ENCODE measurements at regions not wholly inside any gene's neighbourhood (a gene's known extent, or its start where the extent isn't known, plus 50 kb on each side); places are given as distances from the start of the nearest gene placed in this dataset.

DNA sequence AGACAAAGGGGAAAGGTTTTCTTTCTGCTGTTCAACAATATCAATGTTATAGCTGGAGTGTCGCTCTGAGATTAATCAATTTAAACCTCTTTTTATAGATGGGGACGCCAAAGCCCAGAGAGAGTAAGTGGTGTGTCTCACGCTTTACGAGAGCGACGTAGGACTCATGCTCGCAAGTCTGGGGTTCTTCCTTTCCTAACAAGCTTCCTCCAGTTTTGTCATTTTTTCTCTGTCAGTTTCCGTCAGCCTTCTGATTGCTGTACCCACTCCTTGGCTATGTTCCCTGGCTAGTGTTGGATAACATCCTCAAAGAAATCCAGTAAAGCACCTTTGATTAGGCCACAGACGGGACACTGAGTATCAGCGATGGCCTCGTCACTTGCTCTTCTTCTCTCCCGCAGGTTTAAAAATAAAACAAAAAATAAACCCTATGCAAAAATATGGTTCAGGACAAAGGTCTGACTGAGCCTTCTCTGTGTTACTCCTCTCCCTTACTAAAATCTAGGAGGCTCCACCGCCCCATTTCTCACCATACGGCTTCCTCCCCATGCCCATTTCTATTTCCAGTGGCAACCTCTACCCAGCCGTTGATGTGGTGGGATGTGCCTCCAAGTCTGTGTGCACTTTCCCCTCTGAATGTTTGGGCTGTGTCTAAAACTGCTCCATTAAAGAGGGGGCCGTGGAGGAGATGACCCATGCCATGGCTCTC is 172.7 kb upstream of the PARP11 start:
- DNase-seq, result no peak

DNA sequence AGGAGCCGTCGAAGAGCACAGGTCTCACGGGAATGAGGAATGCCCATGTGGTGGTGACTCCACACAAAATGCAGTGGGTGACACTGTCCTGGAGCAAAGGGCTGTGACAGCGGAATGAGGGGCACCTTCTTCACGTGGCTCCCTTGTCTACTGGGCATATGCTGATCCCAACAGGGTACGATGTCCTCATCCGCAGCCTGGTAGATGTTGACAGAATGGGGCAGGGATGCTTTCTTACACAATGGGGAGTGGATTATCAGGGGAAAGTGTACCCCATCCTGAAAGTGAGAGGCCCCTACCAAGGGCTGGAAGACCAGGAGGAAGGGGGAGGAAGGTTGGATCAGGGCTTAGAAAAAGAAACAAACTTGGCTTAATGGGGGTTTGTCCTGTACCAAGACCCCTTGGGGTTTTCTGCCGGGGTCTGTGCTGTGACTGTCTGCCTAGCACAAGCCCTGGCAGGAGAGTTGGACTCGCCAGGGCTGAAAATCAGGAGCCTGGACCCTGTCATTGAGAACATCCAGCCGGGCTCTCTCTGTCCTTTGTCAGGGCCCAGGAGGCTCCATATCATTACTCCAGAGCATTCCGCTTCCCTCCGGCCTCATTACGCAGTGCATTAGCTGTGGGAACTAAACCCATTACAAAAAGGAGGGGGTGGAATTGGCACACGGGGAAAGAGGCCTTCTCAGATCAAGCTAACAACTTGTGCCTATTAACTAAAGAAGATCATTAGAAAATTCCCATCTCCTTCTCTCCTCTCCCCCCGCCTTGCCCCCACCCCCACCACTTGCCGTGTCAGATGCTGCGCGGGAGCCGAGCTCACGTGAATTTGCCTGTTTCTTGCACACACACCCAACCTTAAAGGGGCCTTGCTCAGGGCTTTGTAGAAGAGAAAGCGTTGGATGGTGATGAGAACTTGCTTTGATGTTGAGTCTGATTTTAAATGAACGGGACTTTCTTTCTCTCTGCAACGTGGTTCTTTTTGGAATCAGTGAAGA is 171.8 kb upstream of the PARP11 start:
- DNase-seq, result no peak

DNA sequence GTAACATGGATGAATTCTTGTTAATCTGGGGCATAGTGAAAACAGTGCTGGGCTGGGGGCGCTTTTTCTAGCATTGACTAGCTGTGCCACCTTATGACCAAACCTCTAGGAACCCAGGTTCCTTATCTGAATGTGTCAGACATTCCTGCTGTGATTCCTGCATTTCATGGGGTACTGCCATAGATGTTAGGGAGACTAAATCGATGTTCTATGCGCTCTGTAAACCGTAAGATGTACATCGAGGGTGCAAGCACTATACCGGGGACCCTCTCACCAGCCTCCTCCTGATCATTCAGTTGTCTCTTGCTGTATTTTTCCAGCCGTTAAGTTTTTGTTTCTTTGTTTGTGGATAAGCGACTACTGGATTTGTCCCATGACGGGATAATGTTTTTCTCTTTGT is 170.9 kb upstream of the PARP11 start:
- no peak for DNase-seq

DNA sequence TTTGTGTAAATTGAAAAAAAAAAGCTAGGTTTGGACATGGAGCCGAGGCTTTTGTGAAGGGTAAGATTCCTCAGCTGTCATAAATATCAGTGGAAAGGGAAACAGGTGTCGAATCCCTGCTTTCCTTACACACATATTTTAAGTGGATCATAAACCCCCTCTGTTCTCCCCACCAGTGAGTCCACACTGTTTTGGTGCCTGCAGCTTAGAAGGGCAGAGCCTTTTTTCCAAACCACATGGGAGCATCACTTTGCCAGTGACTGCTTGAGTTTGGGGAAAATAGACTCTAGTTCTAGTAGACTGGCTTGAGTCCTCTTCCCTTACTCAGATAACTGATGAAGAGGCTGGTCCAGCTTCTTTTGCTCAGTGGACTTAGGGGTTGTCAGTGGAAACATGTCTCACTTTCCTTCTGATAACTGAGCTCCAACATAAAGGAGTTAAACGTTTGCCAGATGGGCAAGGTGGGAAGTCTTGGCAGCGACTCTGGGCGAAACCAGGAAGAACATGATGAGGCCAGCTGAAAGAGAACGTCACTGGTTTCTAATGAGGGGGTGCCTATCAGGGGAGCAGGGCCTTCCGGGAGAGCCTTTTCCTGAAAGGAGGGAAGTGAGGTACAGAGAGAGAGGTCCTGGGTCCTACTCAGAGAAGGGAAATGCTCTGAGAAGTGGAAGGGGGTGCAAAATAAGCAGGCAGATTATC is 168.1 kb upstream of the PARP11 start:
- DNase-seq, result no peak

DNA sequence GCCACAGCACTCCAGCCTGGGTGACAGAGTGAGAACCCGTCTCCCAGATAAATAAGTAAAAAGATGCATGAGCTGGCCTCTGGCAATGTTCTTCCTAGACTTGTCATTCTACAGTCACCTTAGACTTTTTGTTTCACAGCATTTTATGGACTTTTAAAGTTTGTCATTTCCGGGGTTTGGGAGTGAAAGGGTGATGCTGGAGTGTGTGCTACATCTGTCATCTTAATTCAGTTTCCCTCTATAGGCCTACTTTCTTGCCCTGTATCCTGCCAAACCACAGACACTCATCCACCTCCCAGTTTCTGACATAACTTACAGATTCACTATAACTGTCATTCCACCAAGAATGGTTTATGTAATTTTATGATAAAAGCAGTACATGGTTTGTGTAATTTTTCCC is 166.7 kb upstream of the PARP11 start:
- no peak for DNase-seq

DNA sequence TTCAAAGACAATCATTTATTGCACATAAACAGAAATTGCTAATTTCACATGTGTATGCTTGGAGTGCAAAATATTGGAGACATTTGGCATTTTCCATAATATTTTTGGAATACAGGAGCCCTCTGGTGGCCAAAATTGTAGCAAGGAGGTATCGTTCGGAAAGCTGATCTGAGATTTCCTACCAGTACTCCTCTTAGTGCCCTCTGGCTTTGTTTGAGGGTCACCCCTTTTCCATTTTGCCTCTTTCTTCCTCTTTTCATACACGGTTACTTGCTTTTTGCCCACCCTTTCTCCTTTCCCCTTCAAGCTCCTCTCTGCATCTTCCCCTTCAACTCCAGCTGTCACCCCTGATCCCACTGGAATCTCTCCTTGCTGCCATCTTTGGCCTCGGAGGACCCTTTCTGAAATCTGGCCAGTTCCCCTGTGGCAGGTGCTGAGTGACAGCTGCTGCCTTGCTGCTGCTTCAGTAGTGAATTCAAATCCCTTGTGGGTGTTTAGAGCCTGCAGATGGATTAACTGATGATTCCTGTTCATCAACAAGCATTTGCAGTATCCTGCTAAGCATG is 164.6 kb upstream of the PARP11 start:
- no peak for DNase-seq

DNA sequence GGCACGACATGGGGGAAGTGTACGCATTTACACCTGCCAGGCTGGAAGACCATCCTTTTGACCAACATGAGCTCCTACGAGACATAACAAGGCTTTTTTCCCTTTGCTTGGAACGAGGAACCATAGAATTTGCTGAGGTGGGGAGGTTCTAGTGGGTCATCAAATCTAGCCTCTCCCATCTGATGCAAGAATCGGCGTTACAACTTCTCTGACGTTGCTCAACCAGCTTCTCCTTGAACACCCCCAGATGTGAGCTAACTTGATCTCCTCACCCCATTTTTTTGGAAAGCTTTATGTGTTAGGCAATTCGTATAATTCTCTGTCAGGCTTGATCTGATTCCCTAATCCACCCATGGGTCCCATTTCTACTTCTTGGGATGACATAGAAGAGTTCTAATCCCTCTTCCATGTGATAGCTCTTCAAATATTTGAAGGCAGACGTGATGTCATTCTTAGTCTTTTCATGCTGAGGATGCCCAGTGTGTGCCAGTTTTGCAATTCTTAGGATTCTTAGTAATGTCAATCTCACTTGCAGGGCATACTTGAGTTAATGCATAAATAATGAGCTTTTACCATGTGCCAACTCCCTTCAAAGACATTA is 163.6 kb upstream of the PARP11 start:
- no peak for DNase-seq

DNA sequence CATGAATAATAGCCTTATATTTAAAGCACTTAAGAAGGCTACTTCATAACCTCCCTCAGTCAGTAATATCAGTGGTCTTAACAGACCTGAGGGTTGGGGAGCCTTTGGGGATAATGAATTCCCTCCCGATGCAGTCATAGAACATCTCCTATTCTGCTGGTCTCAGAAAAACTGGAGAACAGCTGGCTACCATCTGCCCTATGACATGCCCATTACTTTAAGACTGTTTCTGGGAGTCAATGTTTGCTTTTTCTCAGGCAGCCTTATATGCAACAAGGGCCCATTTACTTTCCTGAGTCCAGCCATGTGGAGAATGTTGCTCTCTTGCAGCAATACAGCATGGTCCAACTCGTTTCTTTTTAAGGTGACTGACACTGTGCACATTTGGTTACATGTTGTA is 161.7 kb upstream of the PARP11 start:
- DNase-seq, result no peak

DNA sequence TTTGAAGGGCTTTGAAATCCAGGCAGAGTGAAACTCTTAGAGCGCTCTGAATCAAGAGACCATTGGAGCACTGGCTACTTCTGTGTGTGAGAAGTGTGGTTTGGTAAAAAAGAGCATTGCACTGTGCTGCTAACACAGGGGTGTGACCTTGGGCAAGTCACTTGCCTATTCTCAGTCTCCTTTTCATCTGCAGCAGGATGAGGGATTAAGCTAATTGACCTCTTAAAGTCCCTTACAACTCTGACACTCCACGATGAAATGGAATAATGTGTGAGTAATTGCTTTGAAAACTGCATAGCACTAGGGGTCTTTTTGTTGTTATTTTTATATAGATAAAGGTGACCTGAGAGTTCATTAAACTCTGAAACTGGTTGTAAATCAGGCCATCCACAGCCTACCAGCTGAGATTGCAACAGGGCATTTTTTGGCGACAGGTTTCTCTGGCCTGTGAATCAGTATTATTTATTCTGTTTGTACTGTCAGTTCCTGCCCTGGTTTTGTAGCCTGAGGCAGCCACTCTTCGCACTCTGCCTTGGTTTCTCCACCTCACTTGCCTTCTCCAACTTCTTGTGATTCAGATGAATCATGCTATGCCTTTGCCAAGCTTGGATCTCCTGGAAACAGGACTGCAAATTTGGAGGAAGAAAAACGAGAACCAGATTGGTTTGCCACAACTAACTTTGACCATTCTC is 159.9 kb upstream of the PARP11 start:
- no peak for DNase-seq

DNA sequence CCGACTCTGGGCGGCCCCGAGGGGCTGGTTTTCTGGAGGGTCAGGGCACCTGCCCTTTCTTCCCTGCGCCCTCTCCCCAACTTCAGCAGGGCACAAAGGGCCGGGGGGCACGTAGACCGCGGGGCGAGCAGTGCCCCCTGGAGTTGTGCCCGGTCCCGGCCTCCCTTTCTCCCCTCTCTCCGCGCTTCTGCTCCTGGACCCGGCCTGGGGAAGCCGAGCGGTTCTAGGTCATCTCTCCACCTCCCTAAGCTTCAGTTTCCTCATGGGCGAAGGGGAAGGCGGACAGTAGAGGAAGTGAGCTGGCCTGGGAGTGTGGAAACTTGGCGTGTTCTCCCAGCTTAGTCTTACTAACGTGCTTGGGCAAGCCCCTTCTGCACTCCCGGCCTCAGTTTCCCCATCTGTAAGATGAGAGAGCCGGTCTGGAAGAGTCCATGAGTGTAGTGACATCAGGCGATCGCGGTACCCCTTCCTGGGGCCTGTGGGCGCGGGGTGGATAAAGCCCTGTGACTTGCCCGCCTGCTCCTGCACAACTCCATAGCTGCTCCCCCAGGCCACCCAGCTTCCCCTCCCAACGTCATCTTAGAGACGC is 158.6 kb upstream of the PARP11 start:
- no peak for DNase-seq

DNA sequence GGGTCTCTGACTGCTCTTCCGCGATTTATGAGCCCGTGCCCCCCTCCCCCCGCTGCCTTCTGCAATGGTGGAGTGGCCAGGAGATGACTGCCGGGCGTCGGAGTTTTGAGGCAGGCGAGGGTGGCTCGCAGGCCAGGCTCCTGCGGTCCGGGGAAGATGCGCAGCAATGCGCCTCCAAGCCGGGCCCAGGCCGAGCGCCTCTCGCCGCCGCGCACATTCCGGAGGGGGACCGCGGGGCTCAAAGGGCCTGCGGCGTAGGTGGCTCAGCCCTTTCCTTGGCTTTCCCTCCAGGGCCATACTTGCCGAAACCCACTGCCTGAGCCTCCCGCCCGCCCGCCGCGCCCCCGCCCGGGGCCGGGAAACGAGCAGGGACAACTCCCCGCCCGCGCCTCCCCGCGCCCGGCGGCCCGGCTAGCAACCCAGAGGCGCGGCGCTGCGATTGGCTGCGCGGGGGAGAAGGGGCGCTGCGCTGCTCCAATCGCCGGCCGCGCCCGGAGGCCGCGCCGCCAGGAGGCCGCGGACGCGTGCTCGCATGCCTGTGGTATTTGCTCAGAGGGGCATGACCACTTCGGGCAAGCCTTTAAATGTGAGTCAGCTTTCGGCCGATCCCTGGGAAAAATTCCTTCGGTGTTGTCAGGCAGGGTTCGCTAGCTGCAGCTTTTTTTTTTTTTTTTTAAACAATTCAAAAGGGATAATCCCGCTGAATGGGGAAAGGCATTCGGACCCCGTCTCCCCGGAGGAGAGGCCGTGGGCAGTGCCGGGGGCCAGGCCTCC is 157.9 kb upstream of the PARP11 start:
- peak; percentile 60 to 65 for DNase-seq

DNA sequence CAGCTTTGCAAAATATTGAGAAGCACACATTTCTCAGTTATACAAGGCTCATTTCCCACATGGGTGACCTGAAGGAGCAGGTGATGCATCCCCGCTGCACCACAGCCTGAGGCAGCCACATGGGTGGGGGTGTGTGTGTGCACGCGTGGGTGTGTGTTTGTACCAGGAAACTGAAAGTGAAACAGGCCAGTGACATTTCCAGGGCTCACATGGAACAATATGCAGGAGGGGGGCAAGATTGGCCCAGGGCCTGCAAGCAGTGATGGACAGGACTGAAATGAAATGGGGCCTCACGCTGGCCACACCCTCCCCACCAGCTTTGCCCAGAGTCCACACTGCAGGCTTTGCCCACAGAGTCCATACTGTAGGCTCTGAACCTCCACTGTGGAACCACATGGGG is 154.2 kb upstream of the PARP11 start:
- peak; percentile 84 to 87 for DNase-seq

DNA sequence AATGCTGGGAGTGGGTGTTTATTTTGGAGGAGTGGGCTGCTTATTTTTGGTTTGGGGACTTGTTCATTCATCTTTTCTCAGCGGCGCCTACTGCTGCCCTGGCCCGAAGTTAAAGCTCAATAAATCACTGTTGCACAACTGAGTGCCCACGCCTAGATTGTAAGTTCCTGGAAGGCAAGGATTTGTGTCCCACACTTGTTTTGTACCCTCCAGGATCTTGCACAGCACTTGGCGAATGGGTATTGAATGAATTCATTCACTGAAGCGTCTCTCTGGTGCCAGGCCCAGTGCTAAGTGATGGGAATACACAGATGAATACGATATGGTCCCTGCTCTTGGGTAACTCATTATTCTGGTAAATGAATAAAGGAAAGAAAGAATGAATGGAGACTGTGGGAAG is 153.3 kb upstream of the PARP11 start:
- DNase-seq, result no peak

DNA sequence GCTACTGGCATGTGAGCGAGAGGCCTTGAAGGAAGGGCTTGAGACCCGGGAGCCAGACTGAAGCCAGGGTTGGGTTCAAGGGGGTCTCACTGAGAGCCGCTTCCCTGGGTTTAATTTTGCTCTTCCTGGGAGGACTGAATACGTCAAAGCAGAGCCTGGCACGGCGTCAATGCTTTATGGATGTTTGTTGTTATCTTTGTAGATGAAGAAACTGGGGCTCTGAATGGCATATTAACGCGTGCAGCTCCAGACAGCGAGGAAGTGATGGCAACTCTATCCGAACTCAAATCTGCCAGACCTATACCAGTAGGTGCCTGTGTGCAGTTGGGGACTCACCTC is 152.8 kb upstream of the PARP11 start:
- no peak for DNase-seq

DNA sequence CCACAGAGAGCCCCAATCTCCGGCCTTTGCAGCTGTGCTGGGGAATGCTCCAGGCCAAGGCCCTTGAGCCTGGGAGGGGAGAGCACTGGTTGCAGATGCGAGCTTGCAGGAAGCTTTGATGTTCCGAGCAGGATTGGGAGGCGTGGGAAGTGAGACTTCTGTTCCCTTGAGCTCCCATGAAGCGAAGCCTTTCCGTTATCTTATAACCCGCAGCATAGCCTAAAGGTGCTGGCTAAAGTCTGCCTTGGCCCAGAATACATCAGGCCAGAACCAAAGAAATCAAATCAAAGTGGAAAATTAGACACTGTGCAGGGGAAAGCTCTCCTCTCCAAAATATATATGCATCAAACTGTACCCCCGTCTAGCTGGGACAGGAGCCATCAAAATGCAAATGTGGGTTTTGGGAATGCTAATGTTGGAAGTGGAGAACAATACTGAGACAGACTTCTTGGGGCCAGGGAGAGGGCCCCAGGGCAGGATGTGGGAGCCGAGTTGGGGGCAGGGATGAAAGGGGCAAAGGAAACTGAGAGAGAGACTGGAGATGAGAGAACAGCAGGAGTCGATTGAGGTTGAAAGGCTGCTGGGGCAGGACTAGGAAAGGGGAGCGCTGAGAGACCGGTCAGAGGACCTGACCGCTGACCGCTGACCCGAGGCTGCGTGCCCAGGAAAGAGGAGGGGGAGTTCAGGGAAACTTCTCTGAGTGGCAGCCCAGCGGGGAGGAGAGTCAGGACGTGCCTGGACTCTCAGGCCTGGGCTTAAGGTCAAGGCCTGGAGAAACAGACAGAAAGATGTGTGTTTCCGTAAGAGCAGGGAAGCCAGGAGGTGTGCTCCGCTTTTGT is 152.2 kb upstream of the PARP11 start:
- DNase-seq, result no peak

DNA sequence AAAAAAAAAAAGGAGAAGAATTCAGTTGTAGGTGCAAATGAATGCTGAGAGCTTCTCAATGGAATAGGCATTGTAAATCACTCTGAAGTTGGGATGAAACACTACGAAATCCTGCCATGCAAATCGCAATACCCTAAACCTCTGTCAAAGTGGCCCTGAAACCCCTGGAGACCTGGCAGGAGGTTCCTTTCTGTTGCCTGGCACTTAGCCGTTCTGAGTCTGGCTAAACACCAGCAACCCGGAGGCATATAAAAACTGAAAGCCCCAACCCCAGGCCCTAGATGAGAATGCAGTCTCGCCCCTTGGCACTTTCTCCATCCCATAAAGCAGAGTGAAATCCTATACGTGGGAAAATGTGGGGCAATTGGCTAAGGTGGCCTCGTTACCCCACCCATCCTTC is 151.5 kb upstream of the PARP11 start:
- DNase-seq, result no peak

DNA sequence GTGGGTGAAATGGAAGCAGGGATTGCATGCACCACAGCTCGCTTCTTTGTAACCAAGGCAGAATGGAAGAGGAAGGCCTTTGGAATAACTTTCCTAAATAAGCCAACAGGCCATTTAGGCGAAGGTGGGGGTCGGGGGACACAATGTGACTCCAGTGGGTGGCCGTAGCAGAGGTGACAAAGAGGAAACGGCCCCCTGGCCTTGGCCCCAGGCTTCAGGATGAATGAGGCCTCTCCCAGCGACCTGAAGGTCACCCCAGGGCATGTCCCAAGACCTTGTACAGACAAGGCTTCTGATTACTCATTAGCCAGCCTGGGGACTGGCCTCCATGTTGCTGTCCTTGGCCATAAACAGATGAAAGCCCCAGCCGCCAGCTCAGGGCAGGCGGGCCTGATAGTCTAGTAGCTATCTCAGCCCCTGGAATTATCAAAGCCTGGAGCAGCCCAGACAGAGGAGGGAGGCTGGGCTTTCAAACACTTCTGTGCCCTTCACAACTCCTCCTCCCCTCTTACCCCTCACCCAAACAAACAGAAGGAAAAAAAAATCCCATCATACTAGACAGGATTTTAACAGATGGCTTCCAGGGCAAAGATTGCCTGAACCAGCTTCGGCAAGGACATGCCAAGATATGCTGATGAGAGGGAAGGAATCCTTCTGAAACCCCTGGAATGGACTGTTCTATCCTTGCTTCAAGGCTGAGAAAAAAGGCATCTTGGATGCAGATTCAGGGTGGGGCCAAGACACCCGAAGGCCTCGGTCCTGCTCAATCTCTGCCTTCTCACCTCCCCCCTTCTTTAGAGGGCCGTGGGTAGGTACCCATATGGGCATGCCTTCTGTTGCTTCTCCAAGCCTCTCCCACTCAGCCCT is 142.3 kb upstream of the PARP11 start:
- no peak for DNase-seq

DNA sequence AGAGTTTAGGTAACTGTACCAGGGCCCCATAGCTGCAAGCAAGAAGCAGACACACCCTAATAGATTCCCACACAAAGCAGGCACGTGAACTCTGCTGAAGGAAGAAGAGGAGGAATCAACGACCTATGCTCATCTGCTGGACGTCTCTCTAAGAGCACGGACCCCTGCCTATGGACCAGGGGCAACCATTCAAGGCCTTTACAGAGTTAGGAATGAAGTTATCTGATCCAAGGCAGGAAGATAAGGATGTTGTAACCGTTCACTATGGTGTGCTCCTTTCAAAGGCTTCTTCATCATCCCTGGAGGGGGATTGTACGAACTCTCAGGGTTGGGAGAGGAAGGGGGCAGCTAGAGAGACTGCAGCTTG is 141.6 kb upstream of the PARP11 start:
- no peak for DNase-seq

DNA sequence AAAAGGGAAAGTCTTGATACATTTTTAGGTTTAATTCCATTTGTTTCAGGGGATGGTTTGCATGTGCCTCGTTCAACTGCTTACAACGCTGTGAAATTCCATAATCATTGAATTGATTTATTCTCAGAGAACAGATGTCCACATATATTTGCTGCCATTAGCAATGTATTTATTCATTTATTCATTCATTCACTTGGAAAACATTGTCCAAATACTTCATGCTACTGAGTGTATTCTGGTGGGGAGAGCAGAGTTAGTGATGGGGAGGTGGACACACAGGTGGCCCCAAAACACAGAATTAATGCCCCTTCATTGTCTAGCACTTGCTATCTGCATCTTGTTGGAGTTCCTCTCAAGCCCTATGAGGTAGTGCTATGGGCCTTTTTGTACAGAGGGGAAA is 141.2 kb upstream of the PARP11 start:
- DNase-seq, result no peak

Measured in activated CD4-positive, alpha-beta T cell treated with anti-CD3 and anti-CD28 coated beads, Interleukin-2, amount 50 U/mL, for 4 hours (primary cell).